Jurkat, Clone E6-1 (cell line): ENCODE measurements at regions not wholly inside any gene's neighbourhood (a gene's known extent, or its start where the extent isn't known, plus 50 kb on each side); places are given as distances from the start of the nearest gene placed in this dataset.
A peak's percentile ranks its signal among the peaks of the same experiment; 100 is the strongest.
"Not testable (repeated sequence)": the region's sequence is repeated elsewhere in the genome, so short reads cannot be mapped to it uniquely, and the experiment has no call there.

Experiments
- DNase-seq: peaks from one replicate; pipeline ENCODE4 v3.0.0-alpha.2; 2011; ENCODE audit warnings: low read depth, low spot score
- H3K4me3 ChIP-seq: 2 replicates; pipeline ENCODE4 v1.5.1; 2011; ENCODE audit warnings: mild to moderate bottlenecking, low read length, control low read depth, moderate library complexity

DNA sequence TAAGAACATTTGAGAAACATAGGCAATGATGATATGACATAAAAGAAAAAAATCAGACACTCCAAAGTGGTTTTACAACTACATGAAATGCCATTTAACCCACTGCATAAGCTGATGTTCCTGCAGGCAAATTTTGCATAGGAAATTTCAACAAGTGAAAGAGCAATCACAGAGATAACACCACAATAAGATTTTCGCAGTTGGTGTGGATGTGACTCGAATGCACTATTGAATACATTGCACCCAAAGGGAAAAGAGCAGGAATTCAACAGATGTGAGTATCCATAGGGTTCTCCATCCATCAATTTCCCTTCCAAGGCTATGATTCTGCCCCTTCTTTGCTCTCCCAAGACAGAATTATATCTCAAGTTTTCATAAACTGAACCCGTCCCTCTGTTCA is 456.1 kb downstream of the RAP2B start:
- no peak overlapping the region for H3K4me3 ChIP-seq
- no peak for DNase-seq

DNA sequence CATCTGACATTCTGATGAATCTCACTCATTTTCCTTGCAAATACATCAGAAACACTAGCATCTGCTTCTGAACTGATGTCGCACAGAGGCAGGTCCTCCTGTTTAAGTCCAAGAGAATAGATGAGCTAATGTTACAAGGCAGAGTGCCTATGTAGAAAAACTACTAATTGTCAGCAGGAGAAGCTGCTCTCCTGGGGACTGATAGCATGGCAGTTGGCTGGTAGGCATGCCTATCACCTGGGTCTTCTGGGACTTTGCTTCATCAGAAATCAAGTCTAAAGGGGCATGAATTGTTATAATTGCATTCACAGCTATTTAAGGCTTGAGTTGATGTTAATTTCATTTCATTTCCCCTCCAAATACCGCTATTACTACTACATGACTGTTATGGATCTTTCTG is 457.2 kb downstream of the RAP2B start:
- no peak overlapping the region for H3K4me3 ChIP-seq
- no peak for DNase-seq

DNA sequence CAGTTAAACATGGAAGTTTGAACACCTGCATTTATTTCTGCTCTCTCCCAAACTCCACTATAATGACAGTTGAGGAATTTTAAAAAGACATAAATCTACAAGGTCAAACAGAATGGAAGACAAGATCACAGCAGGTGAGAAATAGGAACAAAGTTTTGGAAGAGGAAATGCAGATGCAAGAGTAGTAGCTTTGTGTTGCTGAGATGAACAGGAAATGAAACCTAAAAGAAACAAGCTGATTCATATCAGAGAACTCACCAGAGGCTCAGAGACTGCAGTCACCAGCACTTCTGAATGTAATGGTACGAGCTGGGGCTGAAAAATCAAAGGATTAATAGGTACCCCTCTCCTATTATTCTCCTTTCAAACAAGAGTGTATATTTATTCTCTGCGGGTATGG is 459.9 kb downstream of the RAP2B start:
- DNase-seq, result peak; percentile 48
- no peak overlapping the region for H3K4me3 ChIP-seq

DNA sequence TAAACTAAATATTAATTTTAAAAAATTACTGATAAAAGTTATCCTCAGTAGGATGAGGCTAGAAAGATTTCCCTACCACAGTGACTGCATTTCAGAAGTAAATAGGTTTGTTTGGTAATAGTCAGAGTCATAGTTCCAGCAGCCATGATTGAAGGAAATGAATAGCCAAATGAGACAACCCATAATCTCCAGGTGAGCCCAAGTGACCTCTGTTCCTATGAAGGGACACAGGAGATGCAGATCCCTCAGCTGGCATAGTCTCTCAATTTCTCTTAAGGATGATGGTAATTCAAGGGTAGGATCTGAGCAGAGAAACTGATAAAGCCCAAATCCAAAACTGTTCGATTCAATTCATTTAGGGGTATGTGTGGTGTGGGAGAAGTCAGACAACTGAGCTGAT is 461.8 kb downstream of the RAP2B start:
- H3K4me3 ChIP-seq, result no peak overlapping the region
- no peak for DNase-seq

DNA sequence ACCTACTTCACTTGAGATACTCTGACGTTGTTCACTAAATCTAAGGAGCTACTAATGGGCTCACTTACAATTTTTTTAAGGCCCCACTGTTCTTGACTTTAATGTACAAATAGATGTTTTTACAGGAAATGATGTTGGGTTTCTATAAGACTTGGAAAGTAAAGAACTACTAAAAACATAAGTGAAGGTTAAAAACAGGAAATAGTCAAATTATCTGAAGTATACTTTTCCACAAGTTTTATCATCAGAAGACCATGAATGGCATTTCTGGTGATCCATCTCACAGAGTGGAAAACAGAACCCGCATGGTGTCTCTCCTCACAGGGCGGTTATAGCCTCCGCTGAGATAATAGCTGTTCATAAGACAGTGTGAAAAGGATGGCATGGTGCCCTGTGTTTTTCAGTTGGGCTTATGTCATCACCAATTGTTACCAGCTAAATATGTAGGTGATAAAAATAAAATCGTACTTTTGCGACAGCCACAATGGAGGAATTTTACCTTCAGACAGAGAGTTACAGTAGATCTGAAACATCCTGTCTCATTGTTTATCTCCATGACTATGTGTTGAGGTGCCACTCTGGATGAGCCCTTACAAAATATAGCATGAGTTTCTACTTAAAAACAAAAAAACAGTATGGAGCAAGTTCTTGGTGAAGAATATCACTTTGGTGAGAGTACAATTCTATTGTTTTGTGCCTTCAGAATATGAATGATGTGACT is 462.4 kb downstream of the RAP2B start:
- no peak overlapping the region for H3K4me3 ChIP-seq
- peak; percentile 28 for DNase-seq

DNA sequence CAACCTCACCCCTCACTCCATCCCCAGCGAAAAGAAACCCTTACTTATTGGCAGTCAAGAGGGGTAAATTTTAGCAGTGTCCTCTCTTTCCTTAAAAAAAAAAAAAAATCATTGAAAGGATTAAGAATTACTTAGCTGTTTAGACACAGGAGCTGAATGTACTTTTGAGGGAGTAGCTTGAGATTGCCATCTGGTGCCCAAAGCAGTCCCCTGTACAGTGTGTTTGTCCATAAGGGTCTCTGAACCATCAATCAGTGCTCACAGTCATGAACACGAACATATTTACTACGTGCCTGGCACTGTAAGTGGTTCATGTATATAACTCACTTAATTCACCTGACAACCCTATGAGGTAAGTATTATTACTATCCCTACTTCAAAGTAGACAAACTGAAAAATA is 463.5 kb downstream of the RAP2B start:
- DNase-seq, result no peak
- H3K4me3 ChIP-seq, result no peak overlapping the region

DNA sequence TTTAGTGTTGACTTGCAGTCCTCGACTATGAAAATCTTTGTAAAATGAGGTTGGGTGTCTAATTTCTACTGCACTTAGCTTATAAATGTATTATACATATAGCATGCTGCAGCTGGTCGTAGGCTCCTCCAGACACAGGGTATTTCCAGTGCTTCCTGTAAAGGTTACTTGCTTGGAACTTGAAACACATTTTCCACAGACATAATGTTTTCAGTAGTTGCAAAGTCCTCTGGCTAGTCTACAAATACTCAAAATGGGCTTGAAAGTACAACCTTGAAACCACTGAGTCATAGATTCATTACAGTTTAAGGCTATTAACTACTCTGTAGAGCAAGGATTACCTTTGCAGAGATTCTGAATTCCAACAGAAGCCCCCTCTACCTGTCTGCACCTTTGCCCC is 464.1 kb downstream of the RAP2B start:
- H3K4me3 ChIP-seq, result no peak overlapping the region
- DNase-seq, result no peak

DNA sequence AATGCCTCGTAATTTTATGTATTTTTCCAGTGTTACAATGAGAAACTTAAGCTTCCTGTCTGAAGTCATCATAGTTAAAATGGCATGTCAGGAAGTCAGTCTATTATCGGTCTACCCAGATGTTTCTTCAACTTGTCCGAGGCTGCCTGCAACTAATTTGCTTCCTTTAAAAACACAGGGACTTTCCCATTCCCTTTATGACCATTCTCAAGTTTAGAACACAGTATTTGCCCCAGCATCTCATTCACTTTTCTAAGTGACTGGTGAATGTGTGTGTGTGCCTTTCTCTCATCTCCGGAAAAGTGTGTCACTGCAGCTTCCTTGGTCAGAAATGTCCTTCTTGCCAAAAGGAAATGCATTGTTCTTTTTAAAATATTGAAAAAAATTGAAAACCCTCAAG is 466.6 kb downstream of the RAP2B start:
- no peak for DNase-seq
- no peak overlapping the region for H3K4me3 ChIP-seq

DNA sequence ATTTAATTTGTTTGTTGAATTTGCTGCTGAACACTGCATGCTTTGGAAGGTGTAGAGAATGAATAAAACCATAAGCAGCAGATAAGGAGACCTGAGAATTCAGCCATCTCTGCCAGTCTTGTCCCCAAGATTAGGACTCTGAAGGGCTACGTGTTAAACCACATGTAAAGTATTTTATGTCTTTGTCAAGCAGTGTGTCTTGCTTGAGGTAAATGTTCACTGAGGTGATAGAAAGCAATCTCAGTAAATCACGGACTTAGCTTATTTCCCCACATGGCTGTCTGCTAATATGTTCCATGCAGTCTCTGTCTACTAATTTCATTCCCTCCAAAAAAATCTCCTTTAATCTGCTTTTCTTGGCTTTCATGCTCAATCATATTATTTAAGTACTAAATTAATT is 467.1 kb downstream of the RAP2B start:
- no peak for DNase-seq
- no peak overlapping the region for H3K4me3 ChIP-seq

DNA sequence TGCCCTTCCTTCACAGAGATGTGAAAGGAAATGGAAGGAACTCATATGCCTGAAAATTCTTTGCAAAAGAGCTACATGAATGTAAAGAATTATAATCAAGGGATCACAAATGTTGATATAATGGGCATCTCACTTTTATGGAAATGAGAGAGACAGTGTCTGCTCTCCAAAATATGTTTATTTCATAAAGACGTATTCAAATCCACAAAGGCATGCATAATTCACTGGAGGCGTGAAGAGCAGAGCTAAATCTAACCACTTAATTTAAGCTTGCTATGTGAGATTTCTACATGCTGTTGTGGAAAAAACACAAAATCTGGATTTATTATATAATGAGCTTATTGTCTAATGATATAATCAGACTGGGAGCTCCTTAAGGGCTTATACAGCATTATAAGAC is 469.1 kb downstream of the RAP2B start:
- no peak for DNase-seq

DNA sequence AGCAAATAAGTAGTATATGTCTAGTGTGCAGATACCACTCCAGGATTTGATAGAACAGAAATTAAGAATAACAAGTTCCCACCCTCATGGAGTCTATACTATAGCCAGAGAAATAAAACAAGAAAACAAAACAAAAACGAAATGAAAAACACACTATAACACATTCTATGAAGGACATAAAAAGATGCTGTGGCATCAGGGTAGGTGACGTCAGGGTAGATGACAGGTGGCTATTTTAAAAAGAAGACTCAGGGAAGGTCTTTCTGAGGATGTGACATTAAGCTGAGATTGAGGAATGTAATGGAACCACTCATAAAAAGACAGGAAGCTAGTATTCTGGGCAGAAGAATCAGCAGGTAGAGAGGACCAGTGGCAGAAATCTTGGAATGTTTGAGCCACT is 469.6 kb downstream of the RAP2B start:
- H3K4me3 ChIP-seq, result no peak overlapping the region
- no peak for DNase-seq

More for the DNA sequence above, 469.1 kb downstream of the RAP2B start:
- H3K4me3 ChIP-seq, result no peak overlapping the region

DNA sequence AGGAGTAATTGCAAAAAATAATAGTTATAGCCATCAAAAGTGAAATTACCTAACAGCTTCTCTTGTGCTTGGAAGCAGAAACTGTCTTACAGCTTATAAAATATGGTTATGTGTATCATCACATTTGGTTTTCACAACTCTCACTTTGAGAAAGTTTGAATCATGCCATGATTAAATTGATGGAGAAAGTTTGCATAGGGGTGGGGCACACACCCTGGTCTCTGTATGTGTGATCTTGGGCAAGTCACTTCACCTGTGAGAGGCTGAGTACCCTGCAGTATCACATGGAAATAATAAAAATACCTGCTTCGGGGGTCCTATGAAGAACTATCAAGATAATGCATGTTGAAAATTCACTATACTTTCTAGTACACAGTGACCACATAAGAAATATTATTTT is 471.4 kb downstream of the RAP2B start:
- DNase-seq, result no peak
- H3K4me3 ChIP-seq, result no peak overlapping the region

DNA sequence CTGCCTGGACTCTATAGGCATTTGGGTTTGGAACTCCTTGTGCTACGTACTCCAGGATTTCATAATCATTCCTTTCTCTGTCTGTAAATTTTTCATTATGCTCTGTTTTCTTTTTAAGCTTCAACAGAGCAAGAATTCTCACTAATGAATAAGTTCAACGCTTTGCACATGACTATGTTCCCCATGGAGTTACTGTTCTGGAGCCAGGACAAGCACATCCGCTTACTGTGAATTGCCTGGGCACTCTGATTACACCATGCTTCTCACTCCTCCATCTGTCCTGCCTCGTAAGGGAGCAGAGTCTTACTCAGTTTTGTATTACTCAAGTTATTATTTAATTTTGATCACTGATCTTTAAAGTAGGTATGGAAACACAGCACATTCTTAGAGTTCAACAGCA is 472.7 kb downstream of the RAP2B start:
- no peak overlapping the region for H3K4me3 ChIP-seq
- DNase-seq, result no peak

DNA sequence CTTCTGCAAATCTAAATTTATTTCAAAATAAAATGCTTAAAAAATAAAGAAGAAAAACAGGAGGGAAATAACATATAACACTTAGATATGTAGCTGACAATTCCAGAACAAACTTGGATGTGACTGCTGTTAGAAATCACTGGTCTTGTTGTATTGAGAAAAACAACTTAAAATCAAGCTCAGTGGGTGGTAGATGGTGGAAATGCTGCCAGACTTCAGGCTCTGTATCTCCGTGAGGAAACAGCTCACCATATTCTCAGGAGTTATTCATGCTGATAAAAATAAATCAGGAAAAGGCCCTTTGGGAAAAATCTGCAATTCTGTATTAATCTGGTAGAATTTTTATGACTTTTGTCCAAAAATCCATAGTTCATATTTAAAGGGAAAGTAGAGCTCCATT is 477.6 kb downstream of the RAP2B start:
- DNase-seq, result no peak
- no peak overlapping the region for H3K4me3 ChIP-seq

DNA sequence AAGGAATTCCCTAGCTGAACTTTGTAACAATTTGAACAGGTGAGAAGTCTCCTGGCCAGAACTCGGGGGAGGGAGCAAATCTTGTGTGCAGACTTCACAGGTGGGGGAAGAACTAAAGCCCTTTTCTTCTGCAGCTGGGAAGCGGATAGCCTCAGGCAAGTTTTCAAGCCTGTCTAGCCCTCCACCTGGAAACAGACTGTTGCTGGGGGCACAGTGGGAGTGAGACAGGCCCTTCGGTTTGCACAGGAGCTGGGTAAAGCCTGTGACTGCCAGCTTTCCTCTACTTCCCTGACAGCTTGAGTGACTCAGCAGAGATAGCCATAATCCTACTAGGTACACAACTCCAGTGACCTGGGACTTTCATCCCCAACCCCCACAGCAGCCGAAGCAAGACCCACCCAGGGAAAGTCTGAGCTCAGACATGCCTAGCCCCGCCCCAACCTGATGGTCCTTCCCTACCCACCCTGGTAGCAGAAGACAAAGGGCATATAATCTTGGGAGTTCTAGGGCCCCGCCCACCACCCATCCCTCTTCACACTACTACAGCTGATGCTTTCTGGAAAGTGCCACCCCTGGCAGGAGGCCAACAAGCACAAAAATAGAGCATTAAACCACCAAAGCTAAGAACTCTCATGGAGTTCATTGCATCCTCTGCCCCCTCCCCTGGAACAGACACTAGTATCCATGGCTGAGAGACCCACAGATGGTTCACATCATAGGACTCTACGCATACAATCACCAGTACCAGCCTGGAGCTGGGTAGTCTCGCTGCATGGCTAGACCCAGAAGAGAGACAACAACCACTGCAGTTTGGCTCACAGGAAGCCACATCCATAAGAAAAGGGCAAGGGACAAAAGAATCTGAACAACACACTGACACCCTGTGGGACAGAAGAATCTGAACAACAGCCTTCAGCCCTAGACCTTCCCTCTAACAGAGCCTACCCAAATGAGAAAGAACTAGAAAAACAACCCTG is 479.0 kb downstream of the RAP2B start:
- no peak for DNase-seq
- H3K4me3 ChIP-seq, result no peak overlapping the region

DNA sequence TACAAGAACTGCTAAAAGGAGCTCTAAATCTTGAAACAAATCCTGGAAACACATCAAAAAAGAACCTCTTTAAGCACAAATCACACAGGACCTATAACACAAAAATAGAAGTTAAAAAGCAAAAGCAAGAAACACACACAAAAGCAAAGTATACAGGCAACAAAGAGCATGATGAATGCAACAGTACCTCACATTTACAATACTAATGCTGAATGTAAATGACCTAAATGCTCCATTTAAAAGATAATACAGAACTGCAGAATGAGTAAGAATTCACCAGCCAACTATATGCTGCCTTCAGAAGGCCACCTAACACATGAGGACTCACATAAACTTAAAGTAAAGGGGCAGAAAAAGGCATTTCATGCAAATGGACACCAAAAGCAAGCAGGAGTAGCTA is 478.6 kb upstream of the ARHGEF26 start:
- DNase-seq, H3K4me3 ChIP-seq: not testable (repeated sequence)

DNA sequence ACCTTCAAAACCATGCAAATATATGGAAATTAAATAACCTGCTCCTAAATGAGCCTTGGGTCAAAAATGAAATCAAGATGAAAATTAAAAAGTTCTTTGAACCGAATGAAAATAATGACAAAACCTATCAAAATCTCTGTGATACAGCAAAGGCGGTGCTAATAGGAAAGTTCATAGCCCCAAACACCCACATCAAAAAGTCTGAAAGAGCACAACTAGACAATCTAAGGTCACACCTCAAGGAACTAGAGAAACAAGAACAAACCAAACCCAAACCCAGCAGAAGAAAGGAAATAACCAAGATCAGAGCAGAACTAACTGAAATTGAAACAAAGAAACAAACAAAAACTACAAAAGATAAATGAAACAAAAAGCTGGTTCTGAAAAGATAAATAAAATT is 477.7 kb upstream of the ARHGEF26 start:
- not testable (repeated sequence) for DNase-seq

DNA sequence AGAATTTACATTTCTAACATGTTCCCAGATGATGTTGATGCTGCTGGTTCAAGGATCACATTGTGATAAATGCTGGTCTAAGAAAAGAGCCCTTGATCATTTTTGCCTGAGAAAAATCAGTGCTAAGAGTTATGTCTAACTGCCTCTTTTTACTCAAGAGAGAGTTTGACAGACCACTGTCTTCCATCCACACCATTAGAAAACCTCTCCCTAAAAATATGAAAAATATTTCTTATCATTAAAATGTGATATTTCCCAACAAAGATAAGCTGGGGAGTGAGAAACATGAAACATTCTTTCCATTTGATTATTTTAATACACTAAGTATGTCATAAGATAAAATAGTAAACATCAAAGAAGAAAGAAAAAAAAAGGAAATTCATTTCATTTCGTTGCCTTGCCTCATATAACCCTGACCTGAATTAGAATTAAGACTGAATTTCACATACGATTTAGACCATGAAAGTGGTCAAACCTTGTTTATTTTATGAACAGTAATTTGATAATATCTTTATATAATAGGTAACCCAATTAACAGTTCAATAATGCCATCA is 471.8 kb upstream of the ARHGEF26 start:
- no peak for DNase-seq
- H3K4me3 ChIP-seq, result no peak overlapping the region

More for the DNA sequence above, 477.7 kb upstream of the ARHGEF26 start:
- H3K4me3 ChIP-seq, result not testable (repeated sequence)

DNA sequence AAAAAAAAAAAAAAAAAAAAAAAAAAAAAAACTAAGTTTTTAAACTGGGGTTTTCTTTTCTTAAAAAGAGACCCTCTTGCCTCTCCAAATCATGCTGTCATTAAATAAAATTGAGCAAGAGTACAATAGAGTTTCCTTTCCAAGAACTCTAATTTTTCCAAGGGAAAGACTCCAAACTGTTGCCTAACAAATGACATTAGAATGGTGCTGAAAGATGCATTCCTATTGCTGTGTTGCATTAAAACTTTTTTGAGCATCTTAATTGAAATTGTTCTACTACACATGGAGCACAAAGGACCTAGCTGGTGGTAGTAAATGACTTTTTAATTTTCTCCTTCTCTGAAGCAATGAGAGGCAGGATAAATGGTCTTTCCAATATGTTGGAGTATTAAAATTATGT is 469.1 kb upstream of the ARHGEF26 start:
- no peak for DNase-seq
- H3K4me3 ChIP-seq, result no peak overlapping the region

DNA sequence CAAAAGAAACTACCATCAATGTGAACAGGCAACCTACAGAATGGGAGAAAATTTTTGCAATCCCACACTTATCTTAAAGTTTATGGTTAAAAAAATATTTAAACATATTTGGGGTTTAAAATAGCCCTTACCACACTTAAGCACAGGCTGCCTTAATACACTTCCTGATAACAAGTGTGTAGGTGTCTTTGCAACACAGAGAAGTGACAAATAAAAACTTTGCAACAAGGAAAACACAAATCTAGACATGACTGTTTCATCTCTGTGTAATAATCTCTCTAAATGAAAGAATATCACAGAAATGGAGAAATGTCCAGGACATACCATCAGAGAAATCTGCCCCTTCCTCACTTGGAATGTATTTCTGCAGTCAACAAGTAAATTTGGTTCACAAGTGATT is 464.1 kb upstream of the ARHGEF26 start:
- no peak for DNase-seq
- no peak overlapping the region for H3K4me3 ChIP-seq
